Smooth muscle cell (in vitro differentiated cells): ENCODE measurements at regions not wholly inside any gene's neighbourhood (a gene's known extent, or its start where the extent isn't known, plus 50 kb on each side); places are given as distances from the start of the nearest gene placed in this dataset.
"Not testable (repeated sequence)": the region's sequence is repeated elsewhere in the genome, so short reads cannot be mapped to it uniquely, and the experiment has no call there.

ENCODE experiments used
- DNase-seq: peaks from one replicate; lab custom pipeline; 2025; ENCODE audit not compliant: unreplicated experiment; lab: John Stamatoyannopoulos, UW
- H2AFZ ChIP-seq: fragments of 200-600 bp; sonication (generic); 2 replicates; pipeline ENCODE4 v1.6.0; 2016; ENCODE audit warnings: antibody characterized with exemption, low read depth, mild to moderate bottlenecking
- H3F3A ChIP-seq: fragments of 200-600 bp; sonication (generic); 2 replicates; pipeline ENCODE4 v1.6.0; 2017; ENCODE audit warnings: antibody characterized with exemption, low read depth
- H3K27ac ChIP-seq: fragments of 200-600 bp; sonication (generic); 2 replicates; pipeline ENCODE4 v1.5.1; 2016; ENCODE audit warnings: low read depth, mild to moderate bottlenecking
- H3K27me3 ChIP-seq: fragments of 200-600 bp; sonication (generic); 2 replicates; pipeline ENCODE4 v1.6.1; 2016; ENCODE audit warnings: low read depth, mild to moderate bottlenecking
- H3K36me3 ChIP-seq: fragments of 200-600 bp; sonication (generic); 2 replicates; pipeline ENCODE4 v1.5.1; 2016; ENCODE audit warnings: low read depth
- H3K4me1 ChIP-seq: fragments of 200-600 bp; sonication (generic); 2 replicates; pipeline ENCODE4 v1.5.1; 2016; ENCODE audit warnings: low read depth
- H3K4me2 ChIP-seq: fragments of 200-600 bp; sonication (generic); 2 replicates; pipeline ENCODE4 v1.6.0; 2016; ENCODE audit warnings: mild to moderate bottlenecking
- H3K4me3 ChIP-seq: fragments of 200-600 bp; sonication (generic); 2 replicates; pipeline ENCODE4 v1.5.1; 2016; ENCODE audit warnings: mild to moderate bottlenecking
- H3K79me2 ChIP-seq: fragments of 200-600 bp; sonication (generic); 2 replicates; pipeline ENCODE4 v1.6.0; 2016; ENCODE audit warnings: low read depth, mild to moderate bottlenecking
- H3K9ac ChIP-seq: fragments of 200-600 bp; sonication (generic); 2 replicates; pipeline ENCODE4 v1.6.0; 2016; ENCODE audit warnings: low read depth
- H3K9me3 ChIP-seq: fragments of 200-600 bp; sonication (generic); replicated peaks from 2 replicates; pipeline ENCODE4 v1.5.1; 2016; ENCODE audit warnings: low read depth
- H4K20me1 ChIP-seq: fragments of 200-600 bp; sonication (generic); 2 replicates; pipeline ENCODE4 v1.6.0; 2016; ENCODE audit warnings: low read depth
- WGBS: methylation state at CpG from one replicate; pipeline ENCODE4 v1.1.7; 2016; ENCODE audit warnings: low lambda C conversion rate; 5-methylcytosine and 5-hydroxymethylcytosine counted together
- TF ChIP-seq, protein P1 (sequence below): fragments of 200-600 bp; sonication (generic); IDR thresholded peaks from 2 replicates; pipeline ENCODE4 v1.5.1; 2017; ENCODE audit warnings: borderline replicate concordance, mild to moderate bottlenecking, antibody characterized with exemption; ENCODE audit not compliant: insufficient read depth, poor library complexity, severe bottlenecking

DNA sequence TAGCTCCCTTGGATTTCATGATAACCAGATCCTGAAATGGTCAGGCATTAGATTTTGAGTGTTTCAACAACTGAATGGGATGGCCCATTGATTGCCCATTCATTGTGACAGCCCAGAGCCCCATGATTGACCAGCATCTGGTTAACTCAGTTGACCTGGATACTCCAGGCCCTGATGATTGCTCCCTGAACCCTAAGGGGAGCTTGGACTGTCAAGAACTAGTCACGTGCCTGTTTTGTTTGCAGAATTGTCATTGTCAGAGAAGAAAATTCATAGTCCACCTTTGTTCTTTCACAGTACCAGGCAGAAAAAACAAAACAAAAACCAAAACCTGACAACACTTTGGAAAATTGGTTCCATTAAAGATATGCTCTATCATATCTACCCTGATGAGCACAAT, 241.3 kb upstream of the ONECUT1 start:
- Histone ChIP-seq H3K27me3 (no peaks in the 10 kb centered on the region), H3F3A (no peaks in the 10 kb centered on the region), H3K27ac (no peak overlapping the region), H3K9me3 (no peaks in the 10 kb centered on the region), H4K20me1 (no peaks in the 10 kb centered on the region), H3K9ac (no peak overlapping the region), H3K36me3 (no peaks in the 10 kb centered on the region), H3K4me1 (no peaks in the 10 kb centered on the region), H3K4me3 (no peak overlapping the region), H3K79me2 (no peaks in the 10 kb centered on the region), H3K4me2 (no peak overlapping the region), H2AFZ (no peak overlapping the region)
- TF ChIP-seq, protein P1, sequence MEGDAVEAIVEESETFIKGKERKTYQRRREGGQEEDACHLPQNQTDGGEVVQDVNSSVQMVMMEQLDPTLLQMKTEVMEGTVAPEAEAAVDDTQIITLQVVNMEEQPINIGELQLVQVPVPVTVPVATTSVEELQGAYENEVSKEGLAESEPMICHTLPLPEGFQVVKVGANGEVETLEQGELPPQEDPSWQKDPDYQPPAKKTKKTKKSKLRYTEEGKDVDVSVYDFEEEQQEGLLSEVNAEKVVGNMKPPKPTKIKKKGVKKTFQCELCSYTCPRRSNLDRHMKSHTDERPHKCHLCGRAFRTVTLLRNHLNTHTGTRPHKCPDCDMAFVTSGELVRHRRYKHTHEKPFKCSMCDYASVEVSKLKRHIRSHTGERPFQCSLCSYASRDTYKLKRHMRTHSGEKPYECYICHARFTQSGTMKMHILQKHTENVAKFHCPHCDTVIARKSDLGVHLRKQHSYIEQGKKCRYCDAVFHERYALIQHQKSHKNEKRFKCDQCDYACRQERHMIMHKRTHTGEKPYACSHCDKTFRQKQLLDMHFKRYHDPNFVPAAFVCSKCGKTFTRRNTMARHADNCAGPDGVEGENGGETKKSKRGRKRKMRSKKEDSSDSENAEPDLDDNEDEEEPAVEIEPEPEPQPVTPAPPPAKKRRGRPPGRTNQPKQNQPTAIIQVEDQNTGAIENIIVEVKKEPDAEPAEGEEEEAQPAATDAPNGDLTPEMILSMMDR = no peak
- DNase-seq = no peak
- WGBS = 74% methylated on average over 1 of the region's 1 CpG

DNA sequence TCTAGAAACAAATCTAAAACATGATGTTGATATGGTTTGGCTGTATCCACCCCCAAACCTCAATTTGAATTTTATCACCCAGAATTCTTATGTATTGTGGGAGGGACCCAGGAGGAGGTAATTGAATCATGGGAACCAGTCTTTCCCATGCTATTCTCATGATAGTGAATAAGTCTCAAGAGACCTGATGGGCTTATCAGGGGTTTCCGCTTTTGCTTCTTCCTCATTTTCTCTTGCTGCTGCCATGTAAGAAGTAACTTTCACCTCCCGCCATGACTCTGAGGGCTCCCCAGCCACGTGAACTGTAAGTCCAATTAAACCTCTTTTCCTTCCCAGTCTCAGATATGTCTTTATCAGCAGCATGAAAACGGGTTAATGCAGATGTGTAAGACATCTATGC, 232.7 kb upstream of the ONECUT1 start:
- DNase-seq = no peak
- WGBS = 85% methylated on average over 4 of the region's 4 CpGs

DNA sequence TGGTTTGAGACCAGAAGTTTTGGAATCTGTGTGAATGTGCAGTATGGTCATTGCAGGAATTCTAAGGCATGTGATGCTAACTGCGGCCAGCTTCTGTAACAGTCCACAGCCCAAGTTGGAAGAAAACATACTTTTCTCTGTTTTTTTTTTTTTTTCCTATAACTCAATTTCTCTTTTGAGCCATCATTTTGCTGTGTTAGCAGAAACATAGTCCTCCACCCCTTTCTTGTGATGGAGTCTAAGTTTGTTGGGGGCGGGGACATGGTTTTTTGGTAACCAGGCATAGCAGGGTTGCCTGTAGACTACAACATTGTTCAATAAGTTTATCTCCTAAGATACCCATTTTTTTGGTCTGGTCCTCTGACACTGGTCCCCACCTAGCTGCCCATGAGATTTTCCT, 223.2 kb upstream of the ONECUT1 start:
- no peak overlapping the region for H3K27ac ChIP-seq
- TF ChIP-seq, protein P1 = no peak
- H4K20me1 ChIP-seq = no peaks in the 10 kb centered on the region
- no peaks in the 10 kb centered on the region for H3K36me3 ChIP-seq
- H3K4me1 ChIP-seq = no peaks in the 10 kb centered on the region
- no peaks in the 10 kb centered on the region for H3K27me3 ChIP-seq
- 92% methylated on average over 2 of the region's 2 CpGs for WGBS
- no peak overlapping the region for H3K9ac ChIP-seq
- H3K4me2 ChIP-seq = no peak overlapping the region
- no peaks in the 10 kb centered on the region for H3K9me3 ChIP-seq
- no peak overlapping the region for H3K4me3 ChIP-seq
- DNase-seq = no peak
- H3K79me2 ChIP-seq = no peaks in the 10 kb centered on the region
- no peaks in the 10 kb centered on the region for H3F3A ChIP-seq
- H2AFZ ChIP-seq = no peak overlapping the region

More for the DNA sequence above, 232.7 kb upstream of the ONECUT1 start:
- H3K9me3 ChIP-seq = no peaks in the 10 kb centered on the region
- TF ChIP-seq, protein P1 = no peak
- H3K4me2 ChIP-seq = no peak overlapping the region
- no peak overlapping the region for H2AFZ ChIP-seq
- H3K4me1 ChIP-seq = no peaks in the 10 kb centered on the region
- no peaks in the 10 kb centered on the region for H3K27me3 ChIP-seq
- H3K27ac ChIP-seq = no peak overlapping the region
- no peak overlapping the region for H3K9ac ChIP-seq
- H3K4me3 ChIP-seq = no peak overlapping the region
- no peaks in the 10 kb centered on the region for H3F3A ChIP-seq
- no peaks in the 10 kb centered on the region for H3K36me3 ChIP-seq
- H4K20me1 ChIP-seq = no peaks in the 10 kb centered on the region
- no peaks in the 10 kb centered on the region for H3K79me2 ChIP-seq

DNA sequence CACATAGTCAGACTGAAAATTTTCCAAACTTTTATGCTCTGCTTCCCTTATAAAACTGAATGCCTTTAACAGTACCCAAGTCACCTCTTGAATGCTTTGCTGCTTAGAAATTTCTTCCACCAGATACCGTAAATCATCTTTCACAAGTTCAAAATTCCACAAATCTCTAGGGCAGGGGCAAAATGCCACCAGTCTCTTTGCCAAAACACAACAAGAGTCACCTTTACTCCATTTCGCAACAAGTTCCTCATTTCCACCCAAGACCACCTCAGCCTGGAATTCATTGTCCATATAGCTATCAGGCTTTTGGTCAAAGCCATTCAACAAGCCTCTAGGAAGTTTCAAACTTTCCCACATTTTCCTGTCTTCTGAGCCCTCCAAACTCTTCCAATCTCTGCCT, 221.6 kb upstream of the ONECUT1 start:
- H3K27me3 ChIP-seq, H3K27ac ChIP-seq, H3K4me1 ChIP-seq, H2AFZ ChIP-seq, H3K9ac ChIP-seq, H3F3A ChIP-seq, H4K20me1 ChIP-seq, H3K36me3 ChIP-seq, H3K9me3 ChIP-seq, H3K4me3 ChIP-seq, H3K79me2 ChIP-seq, DNase-seq, H3K4me2 ChIP-seq: not testable (repeated sequence)
- 94% methylated on average over 2 of the region's 2 CpGs for WGBS
